Transverse colon (tissue), 4 donors: ENCODE measurements at regions not wholly inside any gene's neighbourhood (a gene's known extent, or its start where the extent isn't known, plus 50 kb on each side); places are given as distances from the start of the nearest gene placed in this dataset.

ENCODE experiments used
- DNase-seq: peaks from one replicate; pipeline ENCODE4 v3.0.0-alpha.2; 2019
- H3K27ac ChIP-seq, 4 donors: fragments of 200-600 bp; sonication (generic); 2 replicates each; pipeline ENCODE4 v1.5.1; 2016 to 2018; ENCODE audit warnings: inconsistent platforms in 4 of 4
- H3K27me3 ChIP-seq: fragments of 200-600 bp; sonication (generic); 2 replicates; pipeline ENCODE4 v1.5.1; 2017; ENCODE audit warnings: inconsistent platforms
- H3K36me3 ChIP-seq, 4 donors: fragments of 200-600 bp; sonication (generic); 2 replicates each; pipeline ENCODE4 v1.5.1; 2017 to 2019; ENCODE audit warnings: inconsistent platforms in 4 of 4
- H3K4me1 ChIP-seq, 4 donors: fragments of 200-600 bp; sonication (generic); 2 replicates each; pipeline ENCODE4 v1.5.1; 2017 to 2020; ENCODE audit warnings: inconsistent platforms in 4 of 4
- H3K4me3 ChIP-seq, 4 donors: fragments of 200-600 bp; sonication (generic); 1 replicate in 1 of 4; 2 replicates in 3 of 4; pipeline versions ENCODE4 v1.5.1 to v1.6.1; 2017 to 2019; ENCODE audit warnings: inconsistent platforms in 4 of 4
- H3K9me3 ChIP-seq, 2 donors: fragments of 200-600 bp; sonication (generic); 2 replicates each; pipeline ENCODE4 v1.5.1; 2017 to 2019; ENCODE audit warnings: inconsistent platforms in 2 of 2
- EP300 ChIP-seq: sonication (generic); formaldehyde crosslinking; IDR thresholded peaks from one replicate; pipeline ENCODE4 v1.6.1; 2017; ENCODE audit warnings: antibody characterized with exemption, low read depth
- POLR2A ChIP-seq: fragments of 450-650 bp; IDR thresholded peaks from one replicate; pipeline ENCODE4 v1.6.1; 2016; ENCODE audit warnings: antibody characterized with exemption, mild to moderate bottlenecking, moderate library complexity
- POLR2AphosphoS5 ChIP-seq, 3 donors: sonication (generic); formaldehyde crosslinking; IDR thresholded peaks; one replicate each; pipeline ENCODE4 v1.6.1; 2016; ENCODE audit warnings: antibody characterized with exemption in 3 of 3
- WGBS, 2 donors: methylation state at CpG; one replicate each; pipeline ENCODE4 v1.1.5; 2018; ENCODE audit warnings: low coverage in 1 of 2; 5-methylcytosine and 5-hydroxymethylcytosine counted together
- in situ Hi-C, 4 donors: fragments of 200-750 bp; cut with MboI; loops; one replicate each; pipeline versions ENCODE4 v1.15.0 to v1.15.1; 2017; ENCODE audit warnings: low sequenced_read_pairs in 3 of 4, low pct_ligation_motif_present in 1 of 4, low pct_unique_long_range_greater_than_20kb in 1 of 4
- intact Hi-C: fragments of 100-400 bp; cut with DNase I; formaldehyde crosslinking; loops from one replicate; pipeline ENCODE4 v1.15.1; 2023; ENCODE audit warnings: low total_unique reads
- TF ChIP-seq, protein P1 (sequence below), 5 experiments: fragments of 200-600 bp in 3 of 5; fragments of 450-650 bp in 2 of 5; sonication (generic) in 3 of 5; IDR thresholded peaks; 1 replicate in 2 of 5; 2 replicates in 3 of 5; pipeline ENCODE4 v1.5.1; 2016 to 2017; ENCODE audit warnings: antibody characterized with exemption in 5 of 5, inconsistent platforms in 3 of 5, mild to moderate bottlenecking in 2 of 5, moderate library complexity in 1 of 5

DNA sequence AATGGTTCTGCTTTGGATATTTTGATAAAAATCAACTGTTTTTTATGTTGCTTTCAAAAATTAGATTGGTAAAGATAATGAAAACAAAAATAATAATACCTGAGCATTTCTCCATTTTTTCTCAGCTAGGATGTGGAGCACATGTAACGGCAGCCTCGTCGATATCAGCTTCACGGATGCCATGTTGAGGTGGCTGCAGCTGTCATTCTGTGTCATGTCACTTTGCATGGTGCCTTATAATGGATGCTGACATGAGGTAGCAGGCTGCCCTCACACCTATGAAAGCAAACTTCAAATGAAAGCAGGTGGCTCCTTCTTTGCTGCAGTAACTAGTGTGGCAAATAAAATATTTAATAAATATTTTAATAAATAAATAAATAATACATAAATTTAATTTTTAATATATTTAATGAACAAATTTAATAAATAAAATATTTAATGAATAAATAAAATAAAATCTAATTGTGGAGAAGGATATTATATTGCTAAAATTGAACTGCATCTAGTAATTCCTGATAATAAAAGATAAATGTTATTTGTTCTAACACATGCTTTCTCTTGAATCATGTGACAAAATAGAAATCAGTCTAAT lies 955.7 kb upstream of the SLC10A2 start:
- no peaks in the 10 kb centered on the region for H3K9me3 ChIP-seq
- intact Hi-C loops, result no loop called here
- 86 to 99% methylated on average over 4 of the region's 4 CpGs for WGBS, 2 donors
- H3K4me1 ChIP-seq, result no peaks in the 10 kb centered on the region
- in situ Hi-C loops, result no loop called here
- TF ChIP-seq EP300, result no peak
- TF ChIP-seq, protein P1, sequence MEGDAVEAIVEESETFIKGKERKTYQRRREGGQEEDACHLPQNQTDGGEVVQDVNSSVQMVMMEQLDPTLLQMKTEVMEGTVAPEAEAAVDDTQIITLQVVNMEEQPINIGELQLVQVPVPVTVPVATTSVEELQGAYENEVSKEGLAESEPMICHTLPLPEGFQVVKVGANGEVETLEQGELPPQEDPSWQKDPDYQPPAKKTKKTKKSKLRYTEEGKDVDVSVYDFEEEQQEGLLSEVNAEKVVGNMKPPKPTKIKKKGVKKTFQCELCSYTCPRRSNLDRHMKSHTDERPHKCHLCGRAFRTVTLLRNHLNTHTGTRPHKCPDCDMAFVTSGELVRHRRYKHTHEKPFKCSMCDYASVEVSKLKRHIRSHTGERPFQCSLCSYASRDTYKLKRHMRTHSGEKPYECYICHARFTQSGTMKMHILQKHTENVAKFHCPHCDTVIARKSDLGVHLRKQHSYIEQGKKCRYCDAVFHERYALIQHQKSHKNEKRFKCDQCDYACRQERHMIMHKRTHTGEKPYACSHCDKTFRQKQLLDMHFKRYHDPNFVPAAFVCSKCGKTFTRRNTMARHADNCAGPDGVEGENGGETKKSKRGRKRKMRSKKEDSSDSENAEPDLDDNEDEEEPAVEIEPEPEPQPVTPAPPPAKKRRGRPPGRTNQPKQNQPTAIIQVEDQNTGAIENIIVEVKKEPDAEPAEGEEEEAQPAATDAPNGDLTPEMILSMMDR (IDR thresholded peaks at IDR 0.05), result no peak
- TF ChIP-seq POLR2AphosphoS5 (IDR thresholded peaks at IDR 0.05), result no peak
- TF ChIP-seq POLR2A, result no peak
- H3K27me3 ChIP-seq, result no peaks in the 10 kb centered on the region
- no peak overlapping the region for H3K27ac ChIP-seq
- no peak for DNase-seq
- H3K36me3 ChIP-seq, result no peaks in the 10 kb centered on the region
- H3K4me3 ChIP-seq, result no peak overlapping the region

DNA sequence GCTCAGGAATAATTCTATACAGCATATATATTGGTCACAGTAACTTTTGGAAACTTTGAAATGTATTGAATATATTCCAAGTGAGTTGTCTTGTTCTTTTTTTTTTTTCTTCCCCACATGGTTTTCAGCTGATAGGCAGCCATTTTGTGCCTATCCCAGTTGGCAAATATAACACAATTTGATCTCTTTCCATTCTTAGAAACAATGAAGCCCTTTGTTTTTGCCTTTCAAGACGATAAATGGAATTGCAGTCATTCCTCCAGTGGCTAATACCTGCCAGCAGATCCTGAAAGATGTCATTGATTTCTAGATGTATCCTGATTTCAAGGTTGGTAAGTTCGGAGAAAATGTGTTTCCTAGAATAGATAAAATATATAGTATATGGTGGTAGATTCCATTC lies 951.1 kb upstream of the SLC10A2 start:
- no peaks in the 10 kb centered on the region for H3K36me3 ChIP-seq
- no peak for DNase-seq
- H3K4me3 ChIP-seq, result no peak overlapping the region
- WGBS, 2 donors, result 51 to 63% methylated on average over 2 of the region's 2 CpGs
- H3K4me1 ChIP-seq, result no peaks in the 10 kb centered on the region
- in situ Hi-C loops, result no loop called here
- no peaks in the 10 kb centered on the region for H3K27me3 ChIP-seq
- TF ChIP-seq, protein P1 (IDR thresholded peaks at IDR 0.05), result no peak
- TF ChIP-seq POLR2A (no peak), POLR2AphosphoS5 (IDR thresholded peaks at IDR 0.05) (no peak), EP300 (no peak)
- H3K9me3 ChIP-seq, result no peaks in the 10 kb centered on the region
- intact Hi-C loops, result no loop called here
- H3K27ac ChIP-seq, result no peak overlapping the region

DNA sequence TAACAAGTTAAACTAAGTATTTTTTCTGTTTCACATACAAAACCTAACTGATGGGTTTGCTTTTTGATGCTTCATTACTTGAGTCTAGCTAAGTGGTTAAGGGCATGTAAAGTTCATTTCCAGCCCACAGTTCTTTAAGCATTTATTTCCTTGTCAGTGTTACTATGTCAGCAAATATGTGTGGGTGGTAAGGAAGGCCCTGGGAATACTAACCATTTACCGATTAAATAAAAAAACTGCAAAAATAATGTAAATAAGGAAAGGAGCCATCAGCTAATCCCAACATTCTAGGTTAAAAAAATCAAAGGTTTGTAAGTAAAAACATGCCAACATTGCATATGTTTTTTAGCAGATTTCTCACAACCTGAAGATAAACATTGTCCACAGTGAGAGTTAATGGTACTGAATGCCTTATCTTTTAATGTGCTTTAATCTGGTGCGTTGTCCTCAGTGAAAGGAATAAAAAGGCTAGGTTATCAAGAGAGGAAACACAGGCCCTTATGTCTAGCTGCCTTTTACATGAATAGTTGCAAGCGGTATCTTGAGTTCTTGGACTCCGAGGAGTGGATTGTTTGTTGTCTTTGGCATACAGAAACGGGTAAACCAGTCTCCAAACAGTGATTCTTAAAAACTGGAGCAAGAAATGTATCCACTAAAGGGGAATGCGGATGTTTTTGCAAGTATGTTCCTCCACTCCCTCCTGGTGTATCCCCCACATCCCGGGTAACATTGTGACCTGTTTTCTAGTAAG lies 949.6 kb upstream of the SLC10A2 start:
- no peaks in the 10 kb centered on the region for H3K4me1 ChIP-seq
- no peaks in the 10 kb centered on the region for H3K27me3 ChIP-seq
- no peaks in the 10 kb centered on the region for H3K36me3 ChIP-seq
- intact Hi-C loops (no loop called here), in situ Hi-C loops (no loop called here)
- WGBS, 2 donors, result 39 to 56% methylated on average over 7 of the region's 7 CpGs
- H3K27ac ChIP-seq, result no peak overlapping the region
- DNase-seq, result no peak
- H3K4me3 ChIP-seq, result no peak overlapping the region
- TF ChIP-seq POLR2AphosphoS5 (IDR thresholded peaks at IDR 0.05) (no peak), EP300 (no peak), POLR2A (no peak)
- TF ChIP-seq, protein P1 (IDR thresholded peaks at IDR 0.05), result no peak
- no peaks in the 10 kb centered on the region for H3K9me3 ChIP-seq

DNA sequence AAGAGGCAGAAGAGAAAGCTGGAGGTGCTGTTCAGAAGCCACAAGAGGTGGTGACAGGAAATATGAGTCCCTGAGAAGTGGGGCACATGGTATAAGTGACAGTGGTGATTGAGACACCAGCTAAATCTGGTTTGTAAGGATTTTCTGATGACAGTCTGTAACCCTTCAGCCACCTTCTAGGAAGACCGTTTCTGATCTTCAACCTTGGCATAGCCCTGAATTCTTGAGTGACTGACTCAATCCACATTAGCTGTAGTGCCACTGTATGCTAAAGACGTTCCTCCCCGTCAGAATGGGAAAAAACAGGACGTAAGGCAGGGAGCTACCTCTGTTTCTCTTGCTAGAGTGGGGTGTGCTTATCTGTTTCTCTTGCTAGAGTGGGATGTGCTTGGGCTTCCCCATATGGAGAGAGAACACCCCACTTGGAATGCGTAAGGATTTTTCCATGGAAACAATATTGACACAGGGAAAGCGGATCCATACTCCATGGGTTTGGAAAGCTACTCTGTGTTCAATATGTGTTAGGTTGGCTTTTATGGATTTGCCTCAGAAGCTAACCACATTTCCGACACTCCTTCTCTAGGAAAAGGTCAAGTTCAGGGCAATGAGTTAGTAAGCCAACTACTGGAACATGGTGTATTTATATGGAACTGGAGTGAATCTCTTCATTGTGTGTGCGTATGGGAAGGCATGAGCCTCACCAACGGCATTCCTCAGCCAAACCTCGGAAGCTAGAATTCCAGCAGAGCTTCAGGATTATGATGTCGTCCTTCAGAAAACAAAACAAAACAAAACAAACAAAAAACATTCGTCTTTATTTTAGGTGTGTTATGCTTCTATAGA lies 948.8 kb upstream of the SLC10A2 start:
- in situ Hi-C loops (no loop called here), intact Hi-C loops (no loop called here)
- WGBS, 2 donors, result 56 to 78% methylated on average over 4 to 12 of the region's 12 CpGs
- Histone ChIP-seq H3K27ac (no peak overlapping the region), H3K36me3 (no peaks in the 10 kb centered on the region), H3K9me3 (no peaks in the 10 kb centered on the region), H3K4me3 (no peak overlapping the region), H3K4me1 (no peaks in the 10 kb centered on the region), H3K27me3 (no peaks in the 10 kb centered on the region)
- TF ChIP-seq POLR2A (no peak), POLR2AphosphoS5 (IDR thresholded peaks at IDR 0.05) (no peak), EP300 (no peak)
- TF ChIP-seq, protein P1 (IDR thresholded peaks at IDR 0.05), result no peak
- no peak for DNase-seq
